ENCODE measurements at regions not wholly inside any gene's neighbourhood (a gene's known extent, or its start where the extent isn't known, plus 50 kb on each side); places are given as distances from the start of the nearest gene placed in this dataset.

DNA sequence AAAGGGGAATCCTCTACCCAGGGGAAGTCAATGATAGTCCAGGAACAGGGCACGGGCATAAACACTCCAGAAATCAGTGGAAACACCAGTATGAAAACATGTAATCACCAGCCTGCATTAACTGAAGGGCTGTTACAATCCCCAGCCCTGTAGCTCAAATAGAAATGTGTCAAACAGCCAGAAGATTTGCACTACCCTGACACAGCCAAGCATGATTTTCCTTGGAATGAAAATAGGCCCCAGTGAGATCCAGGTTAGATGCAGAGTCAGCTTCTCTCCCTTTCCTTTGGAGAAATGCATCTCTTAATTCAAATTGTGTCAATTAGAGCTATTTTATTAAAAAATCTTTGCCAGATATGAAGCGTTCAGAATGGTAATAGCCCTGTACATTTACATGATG, 158.1 kb downstream of the RPS29 start:
- peaks cover 7 to 10% of the 10 kb centered on the region in 2 donors for H3K9me3 ChIP-seq
- H3K36me3 ChIP-seq: no peaks in the 10 kb centered on the region
- TF ChIP-seq POLR2A (IDR thresholded peaks at IDR 0.05): no peak
- H3K4me3 ChIP-seq: no peak overlapping the region
- 69 to 79% methylated on average over 2 of the region's 2 CpGs for WGBS, 2 donors (ENCODE audit: low coverage in 1 of 2)
- in situ Hi-C loops (cut with MboI; ENCODE audit: low pct_ligation_motif_present in 1 of 4, low pct_unique_long_range_greater_than_20kb in 1 of 4, low sequenced_read_pairs in 3 of 4): no loop called here
- H3K27ac ChIP-seq: no peak overlapping the region
- H3K27me3 ChIP-seq: peaks cover 4% of the 10 kb centered on the region
- DNase-seq: no peak
- no peaks in the 10 kb centered on the region for H3K4me1 ChIP-seq
- intact Hi-C loops (cut with DNase I; ENCODE audit: low total_unique reads): no loop called here

- DNase-seq: no peak
- Histone ChIP-seq H3K9me3 (peaks cover under 1 to 6% of the 10 kb centered on the region in 2 donors), H3K4me3 (no peak overlapping the region), H3K27me3 (peaks cover 4% of the 10 kb centered on the region), H3K4me1 (no peaks in the 10 kb centered on the region), H3K36me3 (no peaks in the 10 kb centered on the region), H3K27ac (no peak overlapping the region)
- TF ChIP-seq POLR2AphosphoS5 (IDR thresholded peaks at IDR 0.05) (no peak), CTCF (IDR thresholded peaks at IDR 0.05) (no peak), POLR2A (IDR thresholded peaks at IDR 0.05) (no peak), EP300 (IDR thresholded peaks at IDR 0.05; ENCODE audit: low read depth) (no peak)
- in situ Hi-C loops (cut with MboI; ENCODE audit: low pct_ligation_motif_present in 1 of 4, low pct_unique_long_range_greater_than_20kb in 1 of 4, low sequenced_read_pairs in 3 of 4) (no loop called here), intact Hi-C loops (cut with DNase I; ENCODE audit: low total_unique reads) (no loop called here)
- 52 to 71% methylated on average over 6 to 8 of the region's 8 CpGs for WGBS, 2 donors (ENCODE audit: low coverage in 1 of 2)
These were observed 159.1 kb downstream of the RPS29 start for GRCh38 chr14:49427117-49427516.

- in situ Hi-C loops (cut with MboI; ENCODE audit: low pct_ligation_motif_present in 1 of 4, low pct_unique_long_range_greater_than_20kb in 1 of 4, low sequenced_read_pairs in 3 of 4) (no loop called here), intact Hi-C loops (cut with DNase I; ENCODE audit: low total_unique reads) (no loop called here)
- H3K27ac ChIP-seq: no peak overlapping the region
- H3K36me3 ChIP-seq: no peaks in the 10 kb centered on the region
- no peak overlapping the region for H3K4me3 ChIP-seq
- peaks cover 4% of the 10 kb centered on the region for H3K27me3 ChIP-seq
- H3K4me1 ChIP-seq: no peaks in the 10 kb centered on the region
- no peaks in the 10 kb centered on the region for H3K9me3 ChIP-seq
- WGBS, 2 donors (ENCODE audit: low coverage in 1 of 2): 73 to 80% methylated on average over 1 of the region's 1 CpG
- TF ChIP-seq EP300 (IDR thresholded peaks at IDR 0.05; ENCODE audit: low read depth) (no peak), POLR2A (IDR thresholded peaks at IDR 0.05) (no peak), CTCF (IDR thresholded peaks at IDR 0.05) (no peak), POLR2AphosphoS5 (IDR thresholded peaks at IDR 0.05) (no peak)
- DNase-seq: no peak
These were observed 160.3 kb downstream of the RPS29 start for GRCh38 chr14:49425921-49426320.

GRCh38 chr14:49424436-49425331, 161.5 kb downstream of the RPS29 start:
- intact Hi-C loops (cut with DNase I; ENCODE audit: low total_unique reads): no loop called here
- Histone ChIP-seq H3K27me3 (peaks cover 4% of the 10 kb centered on the region), H3K36me3 (no peaks in the 10 kb centered on the region), H3K27ac (no peak overlapping the region), H3K4me1 (no peaks in the 10 kb centered on the region), H3K4me3 (no peak overlapping the region), H3K9me3 (no peaks in the 10 kb centered on the region)
- DNase-seq: no peak
- 67 to 74% methylated on average over 4 of the region's 4 CpGs for WGBS, 2 donors (ENCODE audit: low coverage in 1 of 2)
- in situ Hi-C loops (cut with MboI; ENCODE audit: low pct_ligation_motif_present in 1 of 4, low pct_unique_long_range_greater_than_20kb in 1 of 4, low sequenced_read_pairs in 3 of 4): no loop called here
- no peak for TF ChIP-seq EP300 (IDR thresholded peaks at IDR 0.05; ENCODE audit: low read depth)
- no peak for TF ChIP-seq POLR2A (IDR thresholded peaks at IDR 0.05)
- no peak for TF ChIP-seq CTCF (IDR thresholded peaks at IDR 0.05)
- no peak for TF ChIP-seq POLR2AphosphoS5 (IDR thresholded peaks at IDR 0.05)
